ENCODE measurements at regions not wholly inside any gene's neighbourhood (a gene's known extent, or its start where the extent isn't known, plus 50 kb on each side); places are given as distances from the start of the nearest gene placed in this dataset.
"Not testable (repeated sequence)": the region's sequence is repeated elsewhere in the genome, so short reads cannot be mapped to it uniquely, and the experiment has no call there.

DNA sequence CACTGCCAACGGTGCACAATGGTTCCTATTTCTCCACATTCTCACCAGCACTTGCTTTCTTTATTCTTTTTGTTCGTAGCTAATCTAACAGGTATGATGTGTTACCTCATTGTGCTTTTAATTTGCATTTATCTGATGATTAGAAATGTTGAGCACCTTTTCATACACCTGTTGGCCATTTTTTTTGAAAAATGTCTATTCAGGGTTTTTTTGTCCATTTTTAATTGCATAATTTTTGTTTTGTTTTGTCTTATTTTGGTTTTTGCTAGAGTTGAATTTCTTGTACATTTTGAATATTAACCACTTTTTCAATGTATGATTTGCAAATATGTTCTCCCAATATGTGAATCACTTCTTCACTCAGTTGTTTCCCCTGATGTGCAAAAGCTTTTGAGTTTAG is 150.6 kb downstream of the TENT5A start:
- Histone ChIP-seq H3K9me3 (ENCODE audit: low read length) (no peaks in the 10 kb centered on the region), H3K79me2 (replicated peaks; ENCODE audit: insufficient read depth, low read length) (no peaks in the 10 kb centered on the region), H3K36me3 (ENCODE audit: insufficient read depth, low read length) (no peaks in the 10 kb centered on the region), H3K9me2 (ENCODE audit: insufficient read depth, low read length) (no peaks in the 10 kb centered on the region), H3F3A (ENCODE audit: insufficient read depth, low read length, poor library complexity, severe bottlenecking) (no peaks in the 10 kb centered on the region), H2AFZ (ENCODE audit: low read depth, low read length) (no peak overlapping the region), H3K9ac (ENCODE audit: low read length) (no peak overlapping the region), H3K27me3 (ENCODE audit: insufficient read depth, low read depth, low read length) (no peaks in the 10 kb centered on the region), H3K27ac (ENCODE audit: low read length) (no peak overlapping the region), H4K20me1 (ENCODE audit: insufficient read depth) (no peaks in the 10 kb centered on the region), H3K4me2 (ENCODE audit: low read length) (no peak overlapping the region), H3K4me3 (ENCODE audit: low read length) (no peak overlapping the region)
- TF ChIP-seq, protein P1, sequence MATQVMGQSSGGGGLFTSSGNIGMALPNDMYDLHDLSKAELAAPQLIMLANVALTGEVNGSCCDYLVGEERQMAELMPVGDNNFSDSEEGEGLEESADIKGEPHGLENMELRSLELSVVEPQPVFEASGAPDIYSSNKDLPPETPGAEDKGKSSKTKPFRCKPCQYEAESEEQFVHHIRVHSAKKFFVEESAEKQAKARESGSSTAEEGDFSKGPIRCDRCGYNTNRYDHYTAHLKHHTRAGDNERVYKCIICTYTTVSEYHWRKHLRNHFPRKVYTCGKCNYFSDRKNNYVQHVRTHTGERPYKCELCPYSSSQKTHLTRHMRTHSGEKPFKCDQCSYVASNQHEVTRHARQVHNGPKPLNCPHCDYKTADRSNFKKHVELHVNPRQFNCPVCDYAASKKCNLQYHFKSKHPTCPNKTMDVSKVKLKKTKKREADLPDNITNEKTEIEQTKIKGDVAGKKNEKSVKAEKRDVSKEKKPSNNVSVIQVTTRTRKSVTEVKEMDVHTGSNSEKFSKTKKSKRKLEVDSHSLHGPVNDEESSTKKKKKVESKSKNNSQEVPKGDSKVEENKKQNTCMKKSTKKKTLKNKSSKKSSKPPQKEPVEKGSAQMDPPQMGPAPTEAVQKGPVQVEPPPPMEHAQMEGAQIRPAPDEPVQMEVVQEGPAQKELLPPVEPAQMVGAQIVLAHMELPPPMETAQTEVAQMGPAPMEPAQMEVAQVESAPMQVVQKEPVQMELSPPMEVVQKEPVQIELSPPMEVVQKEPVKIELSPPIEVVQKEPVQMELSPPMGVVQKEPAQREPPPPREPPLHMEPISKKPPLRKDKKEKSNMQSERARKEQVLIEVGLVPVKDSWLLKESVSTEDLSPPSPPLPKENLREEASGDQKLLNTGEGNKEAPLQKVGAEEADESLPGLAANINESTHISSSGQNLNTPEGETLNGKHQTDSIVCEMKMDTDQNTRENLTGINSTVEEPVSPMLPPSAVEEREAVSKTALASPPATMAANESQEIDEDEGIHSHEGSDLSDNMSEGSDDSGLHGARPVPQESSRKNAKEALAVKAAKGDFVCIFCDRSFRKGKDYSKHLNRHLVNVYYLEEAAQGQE (IDR thresholded peaks at IDR 0.05; ENCODE audit: borderline replicate concordance): no peak
- TF ChIP-seq RAD21 (conservative IDR thresholded peaks at IDR 0.05) (no peak), POLR2AphosphoS5 (IDR thresholded peaks at IDR 0.05) (no peak), EZH2 (IDR thresholded peaks at IDR 0.05; ENCODE audit: borderline replicate concordance, insufficient read depth, low read length, poor library complexity, severe bottlenecking) (no peak), MXI1 (conservative IDR thresholded peaks at IDR 0.05; ENCODE audit: poor library complexity, severe bottlenecking) (no peak), TAF1 (IDR thresholded peaks at IDR 0.05; ENCODE audit: low read depth) (no peak), SMC3 (conservative IDR thresholded peaks at IDR 0.05; ENCODE audit: poor library complexity) (no peak), EP300 (conservative IDR thresholded peaks at IDR 0.05; ENCODE audit: poor library complexity, severe bottlenecking) (no peak)
- TF ChIP-seq, protein P2, sequence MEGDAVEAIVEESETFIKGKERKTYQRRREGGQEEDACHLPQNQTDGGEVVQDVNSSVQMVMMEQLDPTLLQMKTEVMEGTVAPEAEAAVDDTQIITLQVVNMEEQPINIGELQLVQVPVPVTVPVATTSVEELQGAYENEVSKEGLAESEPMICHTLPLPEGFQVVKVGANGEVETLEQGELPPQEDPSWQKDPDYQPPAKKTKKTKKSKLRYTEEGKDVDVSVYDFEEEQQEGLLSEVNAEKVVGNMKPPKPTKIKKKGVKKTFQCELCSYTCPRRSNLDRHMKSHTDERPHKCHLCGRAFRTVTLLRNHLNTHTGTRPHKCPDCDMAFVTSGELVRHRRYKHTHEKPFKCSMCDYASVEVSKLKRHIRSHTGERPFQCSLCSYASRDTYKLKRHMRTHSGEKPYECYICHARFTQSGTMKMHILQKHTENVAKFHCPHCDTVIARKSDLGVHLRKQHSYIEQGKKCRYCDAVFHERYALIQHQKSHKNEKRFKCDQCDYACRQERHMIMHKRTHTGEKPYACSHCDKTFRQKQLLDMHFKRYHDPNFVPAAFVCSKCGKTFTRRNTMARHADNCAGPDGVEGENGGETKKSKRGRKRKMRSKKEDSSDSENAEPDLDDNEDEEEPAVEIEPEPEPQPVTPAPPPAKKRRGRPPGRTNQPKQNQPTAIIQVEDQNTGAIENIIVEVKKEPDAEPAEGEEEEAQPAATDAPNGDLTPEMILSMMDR (IDR thresholded peaks at IDR 0.05; ENCODE audit: poor library complexity, severe bottlenecking): no peak

DNA sequence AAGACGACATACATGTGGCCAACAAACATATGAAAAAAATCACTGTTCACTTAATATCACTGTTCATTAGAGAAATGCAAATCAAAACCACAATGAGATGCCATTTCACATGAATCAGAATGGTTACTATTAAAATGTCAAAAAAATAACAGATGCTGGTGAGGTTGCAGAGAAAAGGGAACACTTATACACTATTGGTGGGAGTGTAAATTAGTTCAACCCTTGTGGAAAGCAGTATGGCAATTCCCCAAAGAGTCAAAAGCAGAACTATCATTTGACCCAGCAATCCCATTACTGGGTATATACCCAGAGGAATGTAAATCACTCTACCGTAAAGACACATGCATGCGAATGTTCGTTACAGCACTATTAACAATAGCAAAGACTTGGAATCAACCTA is 152.0 kb downstream of the TENT5A start:
- not testable (repeated sequence) for H3K27me3 ChIP-seq (ENCODE audit: insufficient read depth, low read depth, low read length); H3K9me2 ChIP-seq (ENCODE audit: insufficient read depth, low read length); H3F3A ChIP-seq (ENCODE audit: insufficient read depth, low read length, poor library complexity, severe bottlenecking); H3K79me2 ChIP-seq (replicated peaks; ENCODE audit: insufficient read depth, low read length); H3K4me2 ChIP-seq (ENCODE audit: low read length); H3K9ac ChIP-seq (ENCODE audit: low read length); H4K20me1 ChIP-seq (ENCODE audit: insufficient read depth); H3K27ac ChIP-seq (ENCODE audit: low read length); H3K9me3 ChIP-seq (ENCODE audit: low read length); H3K4me3 ChIP-seq (ENCODE audit: low read length); H2AFZ ChIP-seq (ENCODE audit: low read depth, low read length); H3K36me3 ChIP-seq (ENCODE audit: insufficient read depth, low read length)

DNA sequence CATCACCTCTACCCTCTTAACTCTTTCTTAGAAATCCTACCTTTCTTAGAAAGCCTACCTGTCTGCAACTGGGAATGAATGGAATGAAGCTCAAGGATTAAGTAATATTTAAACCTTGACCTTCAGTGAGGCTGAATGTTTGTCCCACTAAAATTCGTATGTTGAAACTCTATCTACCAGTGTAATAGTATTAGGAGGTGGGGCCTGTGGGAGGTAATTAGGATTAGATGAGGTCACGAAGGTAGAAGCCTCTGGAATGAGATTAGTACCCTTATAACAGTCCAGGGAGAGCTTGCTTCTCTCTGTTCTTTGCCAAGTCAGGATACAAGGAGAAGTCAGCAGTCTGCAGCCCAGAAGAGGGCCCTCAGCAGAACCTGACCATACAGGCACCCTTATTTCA is 158.0 kb downstream of the TENT5A start:
- Histone ChIP-seq H3K36me3 (ENCODE audit: insufficient read depth, low read length) (no peaks in the 10 kb centered on the region), H2AFZ (ENCODE audit: low read depth, low read length) (no peak overlapping the region), H3K27me3 (ENCODE audit: insufficient read depth, low read depth, low read length) (no peaks in the 10 kb centered on the region), H3K9me3 (ENCODE audit: low read length) (no peaks in the 10 kb centered on the region), H4K20me1 (ENCODE audit: insufficient read depth) (no peaks in the 10 kb centered on the region), H3K27ac (ENCODE audit: low read length) (no peak overlapping the region), H3F3A (ENCODE audit: insufficient read depth, low read length, poor library complexity, severe bottlenecking) (no peaks in the 10 kb centered on the region), H3K79me2 (replicated peaks; ENCODE audit: insufficient read depth, low read length) (no peaks in the 10 kb centered on the region), H3K4me2 (ENCODE audit: low read length) (no peak overlapping the region), H3K9ac (ENCODE audit: low read length) (no peak overlapping the region), H3K9me2 (ENCODE audit: insufficient read depth, low read length) (no peaks in the 10 kb centered on the region), H3K4me3 (ENCODE audit: low read length) (no peak overlapping the region)
- no peak for TF ChIP-seq MXI1 (conservative IDR thresholded peaks at IDR 0.05; ENCODE audit: poor library complexity, severe bottlenecking)
- TF ChIP-seq, protein P2 (IDR thresholded peaks at IDR 0.05; ENCODE audit: poor library complexity, severe bottlenecking): no peak
- no peak for TF ChIP-seq POLR2AphosphoS5 (IDR thresholded peaks at IDR 0.05)
- TF ChIP-seq, protein P1 (IDR thresholded peaks at IDR 0.05; ENCODE audit: borderline replicate concordance): no peak
- no peak for TF ChIP-seq RAD21 (conservative IDR thresholded peaks at IDR 0.05)
- TF ChIP-seq EP300 (conservative IDR thresholded peaks at IDR 0.05; ENCODE audit: poor library complexity, severe bottlenecking): no peak
- no peak for TF ChIP-seq TAF1 (IDR thresholded peaks at IDR 0.05; ENCODE audit: low read depth)
- no peak for TF ChIP-seq EZH2 (IDR thresholded peaks at IDR 0.05; ENCODE audit: borderline replicate concordance, insufficient read depth, low read length, poor library complexity, severe bottlenecking)
- TF ChIP-seq SMC3 (conservative IDR thresholded peaks at IDR 0.05; ENCODE audit: poor library complexity): no peak
